Activated CD8-positive, alpha-beta T cell treated with anti-CD3 and anti-CD28 coated beads for 36 hours (primary cell): ENCODE measurements at regions not wholly inside any gene's neighbourhood (a gene's known extent, or its start where the extent isn't known, plus 50 kb on each side); places are given as distances from the start of the nearest gene placed in this dataset.

Experiments
- ATAC-seq: fragments of 200-7000 bp; cut with Tn5 transposase; one replicate; pipeline ENCODE4 v1.10.0; 2021; ENCODE audit warnings: mild to moderate bottlenecking, moderate library complexity
- CTCF ChIA-PET: fragments of 350-600 bp; sonication (Branson Sonifier 250); formaldehyde crosslinking; loops from one replicate; lab custom pipeline; 2021; ENCODE audit warnings: antibody characterized with exemption; lab: Charles Lee
- POLR2A ChIA-PET: fragments of 350-600 bp; sonication (Branson Sonifier 250); formaldehyde crosslinking; loops from one replicate; lab custom pipeline; 2021; ENCODE audit warnings: antibody characterized with exemption; lab: Charles Lee
- DNase-seq: peaks from one replicate; pipeline ENCODE4 v3.0.0-alpha.2; 2020
- H3K27ac Mint-ChIP-seq: one replicate; pipeline ENCODE4 v1.8.0; 2021; ENCODE audit warnings: mild to moderate bottlenecking, mixed read lengths
- H3K27me3 Mint-ChIP-seq: one replicate; pipeline ENCODE4 v1.8.0; 2021; ENCODE audit warnings: mixed read lengths
- H3K36me3 Mint-ChIP-seq: one replicate; pipeline ENCODE4 v1.8.0; 2021; ENCODE audit warnings: low read depth, mixed read lengths
- H3K4me1 Mint-ChIP-seq: one replicate; pipeline ENCODE4 v1.8.0; 2021; ENCODE audit warnings: low read depth, mixed read lengths
- H3K4me3 Mint-ChIP-seq: one replicate; pipeline ENCODE4 v1.8.0; 2021; ENCODE audit warnings: mild to moderate bottlenecking, moderate library complexity, mixed read lengths
- H3K9me3 Mint-ChIP-seq: one replicate; pipeline ENCODE4 v1.8.0; 2021; ENCODE audit warnings: mixed read lengths
- intact Hi-C: fragments of 100-400 bp; cut with micrococcal nuclease; formaldehyde crosslinking; loops from one replicate; pipeline ENCODE4 v1.10.0; 2022
- TF ChIP-seq, protein P1 (sequence below): fragments of 200-600 bp; IDR thresholded peaks from one replicate; pipeline ENCODE4 v1.8.0; 2022; ENCODE audit warnings: antibody characterized with exemption, mild to moderate bottlenecking

DNA sequence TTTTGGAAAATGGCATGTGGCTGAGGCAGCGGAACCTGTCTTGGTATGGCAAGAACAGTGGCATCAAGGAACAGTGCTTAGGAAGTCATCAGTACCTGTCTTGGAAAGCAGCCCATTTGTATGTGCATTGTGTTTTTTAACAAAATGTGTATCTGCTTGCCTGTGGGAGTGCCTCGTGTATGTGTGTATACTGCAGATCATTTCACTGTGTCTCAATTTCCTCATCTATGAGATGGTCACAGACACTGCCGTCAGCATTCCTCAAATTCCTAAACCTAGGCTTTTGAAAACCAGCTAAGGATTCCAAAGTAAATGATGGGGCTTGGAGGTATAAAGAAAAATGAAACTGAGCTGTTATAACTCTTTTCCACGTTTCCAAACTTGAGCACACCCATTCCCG lies 441.3 kb downstream of the RND3 start:
- POLR2A ChIA-PET: no interaction called here
- CTCF ChIA-PET: no interaction called here

GRCh38 chr2:150045601-150046000 lies 441.9 kb downstream of the RND3 start:
- intact Hi-C loops: loop anchor here (5.0 kb wide), 1 partner anchor 138 kb away; no protein-coding TSS in a partner anchor
- H3K9me3 Mint-ChIP-seq: peaks cover 2% of the 10 kb centered on the region

More for the DNA sequence above, 441.3 kb downstream of the RND3 start:
- Mint-ChIP-seq H3K4me1 (no peaks in the 10 kb centered on the region), H3K27ac (no peak overlapping the region), H3K4me3 (no peak overlapping the region), H3K36me3 (no peaks in the 10 kb centered on the region), H3K9me3 (peaks cover under 1% of the 10 kb centered on the region), H3K27me3 (no peaks in the 10 kb centered on the region)
- ATAC-seq (no peak), DNase-seq (no peak)
- TF ChIP-seq, protein P1, sequence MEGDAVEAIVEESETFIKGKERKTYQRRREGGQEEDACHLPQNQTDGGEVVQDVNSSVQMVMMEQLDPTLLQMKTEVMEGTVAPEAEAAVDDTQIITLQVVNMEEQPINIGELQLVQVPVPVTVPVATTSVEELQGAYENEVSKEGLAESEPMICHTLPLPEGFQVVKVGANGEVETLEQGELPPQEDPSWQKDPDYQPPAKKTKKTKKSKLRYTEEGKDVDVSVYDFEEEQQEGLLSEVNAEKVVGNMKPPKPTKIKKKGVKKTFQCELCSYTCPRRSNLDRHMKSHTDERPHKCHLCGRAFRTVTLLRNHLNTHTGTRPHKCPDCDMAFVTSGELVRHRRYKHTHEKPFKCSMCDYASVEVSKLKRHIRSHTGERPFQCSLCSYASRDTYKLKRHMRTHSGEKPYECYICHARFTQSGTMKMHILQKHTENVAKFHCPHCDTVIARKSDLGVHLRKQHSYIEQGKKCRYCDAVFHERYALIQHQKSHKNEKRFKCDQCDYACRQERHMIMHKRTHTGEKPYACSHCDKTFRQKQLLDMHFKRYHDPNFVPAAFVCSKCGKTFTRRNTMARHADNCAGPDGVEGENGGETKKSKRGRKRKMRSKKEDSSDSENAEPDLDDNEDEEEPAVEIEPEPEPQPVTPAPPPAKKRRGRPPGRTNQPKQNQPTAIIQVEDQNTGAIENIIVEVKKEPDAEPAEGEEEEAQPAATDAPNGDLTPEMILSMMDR: no peak
- intact Hi-C loops: loop anchor here (5.0 kb wide), 1 partner anchor 139 kb away; no protein-coding TSS in a partner anchor

DNA sequence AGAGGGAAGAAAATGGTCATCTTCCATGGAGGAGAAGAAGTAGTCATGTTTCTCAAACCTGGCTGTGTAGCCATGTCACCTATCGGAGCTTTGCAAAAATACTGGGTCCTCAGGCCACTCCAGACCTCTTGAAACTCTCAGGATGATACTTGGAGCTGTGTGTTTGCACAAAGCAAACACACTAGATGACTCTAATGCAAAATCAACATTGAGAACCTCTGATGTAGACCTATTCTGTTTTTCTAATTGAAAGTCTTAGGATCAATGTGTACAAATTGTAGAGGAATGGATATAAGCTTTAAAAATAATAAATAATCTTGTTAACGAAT lies 444.3 kb downstream of the RND3 start:
- Mint-ChIP-seq H3K27me3 (no peaks in the 10 kb centered on the region), H3K4me3 (no peak overlapping the region), H3K9me3 (peaks cover 2% of the 10 kb centered on the region), H3K4me1 (no peaks in the 10 kb centered on the region), H3K27ac (no peak overlapping the region), H3K36me3 (no peaks in the 10 kb centered on the region)
- POLR2A ChIA-PET: no interaction called here
- CTCF ChIA-PET: no interaction called here
- no peak for ATAC-seq
- no peak for DNase-seq
- intact Hi-C loops: no loop called here
- TF ChIP-seq, protein P1: no peak

More at GRCh38 chr2:150045601-150046000, 441.9 kb downstream of the RND3 start:
- Mint-ChIP-seq H3K4me3 (no peak overlapping the region), H3K27me3 (no peaks in the 10 kb centered on the region), H3K27ac (no peak overlapping the region), H3K4me1 (no peaks in the 10 kb centered on the region), H3K36me3 (no peaks in the 10 kb centered on the region)
- ChIA-PET POLR2A (no interaction called here), CTCF (no interaction called here)
- no peak for ATAC-seq
- TF ChIP-seq, protein P1: no peak
- no peak for DNase-seq

DNA sequence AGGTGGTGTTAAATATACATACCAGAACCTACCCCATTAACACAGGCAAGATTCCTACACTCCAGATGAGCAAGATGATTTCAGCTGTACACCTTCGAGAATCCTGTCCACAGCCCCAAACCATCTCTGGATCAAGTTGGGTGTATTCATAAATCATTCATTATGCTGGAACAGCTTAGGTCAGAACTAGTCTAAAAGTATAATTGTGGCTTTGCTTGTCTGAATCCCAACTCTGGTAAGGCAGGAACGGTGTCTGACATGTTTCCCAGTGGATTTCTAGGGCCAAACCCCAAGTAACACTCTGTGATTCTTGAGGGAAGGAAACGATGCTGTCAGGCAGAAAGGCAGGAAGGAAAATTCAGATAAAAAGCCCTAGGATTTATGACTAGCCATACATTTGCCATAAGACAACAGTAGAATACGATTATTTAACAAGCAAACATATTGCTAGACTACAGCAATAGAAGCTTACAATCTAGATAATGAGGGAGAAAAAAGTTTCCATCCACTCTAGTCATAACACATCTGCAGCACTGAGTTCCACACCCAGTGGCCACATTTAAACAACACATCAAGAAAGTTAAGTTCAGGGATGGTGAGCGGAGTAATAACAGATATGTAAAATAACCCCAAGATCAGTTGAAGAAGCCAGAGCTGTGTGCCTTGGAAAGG lies 444.8 kb downstream of the RND3 start:
- ChIA-PET CTCF (no interaction called here), POLR2A (no interaction called here)
- TF ChIP-seq, protein P1: no peak
- H3K36me3 Mint-ChIP-seq: no peaks in the 10 kb centered on the region
- intact Hi-C loops: no loop called here
- no peaks in the 10 kb centered on the region for H3K4me1 Mint-ChIP-seq
- H3K27me3 Mint-ChIP-seq: no peaks in the 10 kb centered on the region
- H3K4me3 Mint-ChIP-seq: no peak overlapping the region
- H3K9me3 Mint-ChIP-seq: peaks cover 2% of the 10 kb centered on the region
- ATAC-seq (no peak), DNase-seq (no peak)
- no peak overlapping the region for H3K27ac Mint-ChIP-seq

DNA sequence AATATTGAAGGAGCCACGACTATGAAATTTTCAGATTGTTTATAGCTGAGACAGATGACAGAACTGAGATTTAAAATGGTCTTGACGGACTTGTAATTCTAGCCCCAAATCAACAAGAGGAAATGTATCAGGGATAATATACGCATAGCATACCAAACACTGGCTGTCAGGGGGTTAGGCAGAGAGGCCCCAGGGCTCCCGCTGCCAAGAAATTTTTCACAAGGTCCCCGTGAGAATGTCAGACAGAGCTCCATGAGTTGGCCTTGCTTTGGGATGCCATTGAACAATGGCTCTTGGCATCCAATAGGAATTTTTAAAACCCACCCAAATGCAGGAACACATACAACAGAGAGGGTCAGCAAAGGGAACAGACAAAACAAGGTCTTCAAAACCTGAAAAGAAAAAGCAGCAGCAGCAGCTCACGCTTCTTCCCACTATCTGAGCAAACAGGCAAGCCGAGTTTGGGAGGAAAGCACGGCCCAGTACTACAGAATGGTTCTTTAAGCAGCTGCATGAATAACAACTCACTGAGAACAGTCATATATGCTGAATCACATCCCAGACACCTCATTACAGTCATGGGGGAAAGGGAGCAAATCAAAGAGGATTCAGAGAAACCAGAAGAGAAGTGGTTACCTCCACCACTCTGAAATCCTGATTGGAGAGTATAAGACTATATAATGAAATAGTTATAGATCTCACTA lies 445.6 kb downstream of the RND3 start:
- Mint-ChIP-seq H3K27ac (no peak overlapping the region), H3K4me3 (no peak overlapping the region), H3K36me3 (no peaks in the 10 kb centered on the region), H3K27me3 (no peaks in the 10 kb centered on the region), H3K4me1 (no peaks in the 10 kb centered on the region), H3K9me3 (peaks cover 2% of the 10 kb centered on the region)
- POLR2A ChIA-PET: interaction anchor here (0.5 kb wide), 1 partner anchor 270 kb away, joined by 3 read pairs; no protein-coding TSS in a partner anchor
- intact Hi-C loops: no loop called here
- CTCF ChIA-PET: no interaction called here
- DNase-seq (no peak), ATAC-seq (no peak)
- TF ChIP-seq, protein P1: no peak
